Endothelial cell of umbilical vein (primary cell): ENCODE measurements at regions not wholly inside any gene's neighbourhood (a gene's known extent, or its start where the extent isn't known, plus 50 kb on each side); places are given as distances from the start of the nearest gene placed in this dataset.

Experiments used
- BruUV-seq: library from RNA; stranded (reverse); fragments of 400-500 nt; replicated peaks from 2 replicates; lab custom pipeline; 2021; lab: Mats Ljungman, UMichigan
- CTCF ChIA-PET: fragments of 300-600, 350-600 bp; sonication (Branson Sonifier 250); formaldehyde crosslinking; loops from one replicate; lab custom pipeline; 2021; ENCODE audit warnings: antibody characterized with exemption, inconsistent platforms; lab: Charles Lee
- POLR2A ChIA-PET: fragments of 300-600, 350-600 bp; sonication (Branson Sonifier 250); formaldehyde crosslinking; loops from one replicate; lab custom pipeline; 2021; ENCODE audit warnings: antibody characterized with exemption, inconsistent platforms; lab: Charles Lee
- DNase-seq: peaks from one replicate; pipeline ENCODE4 v3.0.0-alpha.2; 2011; ENCODE audit warnings: low read depth, low spot score
- FAIRE-seq: peaks from 2 replicates; lab custom pipeline; 2011; peaks lifted over from hg19 to GRCh38; lab: Jason Lieb, UNC
- H2AFZ ChIP-seq: 2 replicates; pipeline ENCODE4 v1.6.0; 2012; ENCODE audit warnings: low read depth, low read length, control low read depth, inconsistent platforms
- H3K27ac ChIP-seq: 2 replicates; pipeline ENCODE4 v1.5.1; 2011; ENCODE audit warnings: low read depth, mild to moderate bottlenecking, control low read depth, low read length, moderate library complexity; ENCODE audit not compliant: insufficient read depth
- H3K27me3 ChIP-seq, 2 experiments: 2 replicates each; pipeline versions ENCODE4 v1.6.0 to v1.6.1; 2011; ENCODE audit warnings: low read length in 2 of 2, mixed read lengths in 1 of 2; ENCODE audit not compliant: control insufficient read depth in 2 of 2, insufficient read depth in 2 of 2
- H3K36me3 ChIP-seq, 2 experiments: 2 replicates in 1 of 2; 3 replicates in 1 of 2; pipeline ENCODE4 v1.5.1; 2011; ENCODE audit warnings: low read length in 2 of 2, mild to moderate bottlenecking in 1 of 2, moderate library complexity in 1 of 2; ENCODE audit not compliant: control insufficient read depth in 2 of 2, insufficient read depth in 2 of 2; ENCODE audit errors: extremely low read depth in 1 of 2
- H3K4me1 ChIP-seq: 3 replicates; pipeline ENCODE4 v1.5.1; 2011; ENCODE audit warnings: mild to moderate bottlenecking, low read length; ENCODE audit not compliant: control insufficient read depth, insufficient read depth; ENCODE audit errors: extremely low read depth
- H3K4me2 ChIP-seq: 2 replicates; pipeline ENCODE4 v1.6.1; 2011; ENCODE audit warnings: low read length, control low read depth, mixed read lengths; ENCODE audit not compliant: insufficient read depth
- H3K4me3 ChIP-seq, 3 experiments: fragments of 200-600 bp in 1 of 3; sonication (generic), shearing (Covaris generic) in 1 of 3; replicated peaks in 1 of 3; 2 replicates each; pipeline ENCODE4 v1.5.1; 2011 to 2016; ENCODE audit warnings: control low read depth in 3 of 3, low read length in 3 of 3, mild to moderate bottlenecking in 2 of 3, inconsistent platforms in 1 of 3, low read depth in 1 of 3, moderate library complexity in 1 of 3; ENCODE audit not compliant: insufficient read depth in 1 of 3
- H3K79me2 ChIP-seq: 2 replicates; pipeline ENCODE4 v1.6.0; 2012; ENCODE audit warnings: low read length, inconsistent platforms; ENCODE audit not compliant: control insufficient read depth, insufficient read depth
- H3K9ac ChIP-seq: replicated peaks from 2 replicates; pipeline ENCODE3; 2011; ENCODE audit warnings: low read length, control low read depth; ENCODE audit not compliant: insufficient read depth; ENCODE audit errors: extremely low read depth
- H3K9me1 ChIP-seq: replicated peaks from 3 replicates; pipeline ENCODE4 v1.6.0; 2011; ENCODE audit warnings: mild to moderate bottlenecking, low read length; ENCODE audit not compliant: control insufficient read depth, insufficient read depth; ENCODE audit errors: extremely low read depth
- H3K9me3 ChIP-seq: replicated peaks from 2 replicates; pipeline ENCODE4 v1.5.1; 2012; ENCODE audit warnings: low read length, inconsistent platforms; ENCODE audit not compliant: control insufficient read depth, insufficient read depth
- H4K20me1 ChIP-seq: replicated peaks from 2 replicates; pipeline ENCODE3; 2011; ENCODE audit warnings: mild to moderate bottlenecking, low read length; ENCODE audit not compliant: control insufficient read depth, insufficient read depth; ENCODE audit errors: extremely low read depth
- FOS ChIP-seq: IDR thresholded peaks from 2 replicates; pipeline ENCODE4 v1.6.1; 2011; ENCODE audit warnings: mild to moderate bottlenecking, low read length, moderate library complexity, borderline replicate concordance; ENCODE audit not compliant: insufficient read depth
- GATA2 ChIP-seq: IDR thresholded peaks from 2 replicates; pipeline ENCODE4 v1.7.0; 2011; ENCODE audit warnings: low read depth, mild to moderate bottlenecking, moderate library complexity, mixed read lengths, low read length; ENCODE audit not compliant: insufficient read length, insufficient read depth
- JUN ChIP-seq: IDR thresholded peaks from 2 replicates; pipeline ENCODE4 v1.6.1; 2011; ENCODE audit warnings: borderline replicate concordance, low read depth; ENCODE audit not compliant: insufficient read length, insufficient read depth
- MYC ChIP-seq: IDR thresholded peaks from one replicate; pipeline ENCODE4 v1.6.1; 2011; ENCODE audit warnings: mild to moderate bottlenecking, low read depth, low read length
- POLR2A ChIP-seq: IDR thresholded peaks from 2 replicates; pipeline ENCODE4 v1.6.1; 2012; ENCODE audit warnings: low read depth, mild to moderate bottlenecking, control low read depth, low read length
- POLR2AphosphoS5 ChIP-seq: IDR thresholded peaks from 2 replicates; pipeline ENCODE4 v1.6.1; 2012; ENCODE audit warnings: low read depth, mild to moderate bottlenecking, control low read depth, low read length, moderate library complexity; ENCODE audit not compliant: insufficient read depth
- dilution Hi-C: fragments of 300-500 bp; cut with MboI; formaldehyde crosslinking; loops from one replicate; pipeline ENCODE4 v1.15.0; 2019; ENCODE audit warnings: low sequenced_read_pairs; ENCODE audit not compliant: extremely low pct_ligation_motif_present
- intact Hi-C: fragments of 100-400 bp; cut with micrococcal nuclease; formaldehyde crosslinking; loops from one replicate; pipeline ENCODE4 v1.10.0; 2022
- TF ChIP-seq, protein P1 (sequence below), 2 donors: IDR thresholded peaks; 1 replicate in 1 of 2; 2 replicates in 1 of 2; pipeline ENCODE4 v1.5.1; 2011; ENCODE audit warnings: low read length in 2 of 2, mild to moderate bottlenecking in 2 of 2, moderate library complexity in 2 of 2, control low read depth in 1 of 2, inconsistent platforms in 1 of 2, low read depth in 1 of 2; ENCODE audit not compliant: insufficient read depth in 1 of 2; ENCODE audit errors: extremely low read depth in 1 of 2
- TF ChIP-seq, protein P2 (sequence below): IDR thresholded peaks from 2 replicates; pipeline ENCODE4 v1.6.1; 2011; ENCODE audit not compliant: insufficient read depth, insufficient read length

DNA sequence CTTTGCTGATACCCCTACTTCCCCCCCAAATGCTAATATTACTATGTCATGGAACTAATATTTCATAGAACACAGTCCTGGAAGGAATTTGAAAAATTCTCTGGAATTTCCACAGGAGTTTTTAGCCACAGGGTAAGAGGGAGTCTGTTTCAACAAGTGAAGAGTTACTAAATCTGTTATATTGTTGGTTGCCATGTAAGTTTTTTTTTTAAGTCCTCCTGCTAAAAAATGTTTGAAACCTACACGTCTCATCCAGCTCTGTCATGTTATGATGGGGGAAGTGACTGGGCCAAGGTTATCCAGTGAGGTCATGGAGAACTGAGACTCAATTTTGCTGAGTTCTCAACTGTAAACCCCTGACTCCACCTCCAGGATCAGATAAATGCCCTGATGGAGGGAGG lies 60.8 kb upstream of the USP24 start:
- no peak overlapping the region for H3K4me3 ChIP-seq
- dilution Hi-C loops (no loop called here), intact Hi-C loops (loop anchor here (2.0 kb wide), 3 partner anchors 61 to 205 kb away; partner anchors contain the start of gene USP24)
- no peaks in the 10 kb centered on the region for H3K9me3 ChIP-seq
- no peaks in the 10 kb centered on the region for H4K20me1 ChIP-seq
- CTCF ChIA-PET, result interaction anchor here (0.9 to 3.8 kb wide), 5 partner anchors 135 to 331 kb away, joined by 3 to 82 read pairs (median 19); no protein-coding TSS in a partner anchor
- H3K27me3 ChIP-seq, result no peaks in the 10 kb centered on the region
- peak; percentile 57 for DNase-seq
- H3K27ac ChIP-seq, result peak overlapping the region; percentile 36
- H3K9me1 ChIP-seq, result no peaks in the 10 kb centered on the region
- FAIRE-seq, result peak; percentile 63
- BruUV-seq, result no TSS peak
- POLR2A ChIA-PET, result no interaction called here
- no peak overlapping the region for H3K9ac ChIP-seq
- TF ChIP-seq POLR2AphosphoS5 (no peak), GATA2 (no peak), POLR2A (no peak), JUN (no peak), MYC (no peak), FOS (no peak)
- TF ChIP-seq, protein P1, sequence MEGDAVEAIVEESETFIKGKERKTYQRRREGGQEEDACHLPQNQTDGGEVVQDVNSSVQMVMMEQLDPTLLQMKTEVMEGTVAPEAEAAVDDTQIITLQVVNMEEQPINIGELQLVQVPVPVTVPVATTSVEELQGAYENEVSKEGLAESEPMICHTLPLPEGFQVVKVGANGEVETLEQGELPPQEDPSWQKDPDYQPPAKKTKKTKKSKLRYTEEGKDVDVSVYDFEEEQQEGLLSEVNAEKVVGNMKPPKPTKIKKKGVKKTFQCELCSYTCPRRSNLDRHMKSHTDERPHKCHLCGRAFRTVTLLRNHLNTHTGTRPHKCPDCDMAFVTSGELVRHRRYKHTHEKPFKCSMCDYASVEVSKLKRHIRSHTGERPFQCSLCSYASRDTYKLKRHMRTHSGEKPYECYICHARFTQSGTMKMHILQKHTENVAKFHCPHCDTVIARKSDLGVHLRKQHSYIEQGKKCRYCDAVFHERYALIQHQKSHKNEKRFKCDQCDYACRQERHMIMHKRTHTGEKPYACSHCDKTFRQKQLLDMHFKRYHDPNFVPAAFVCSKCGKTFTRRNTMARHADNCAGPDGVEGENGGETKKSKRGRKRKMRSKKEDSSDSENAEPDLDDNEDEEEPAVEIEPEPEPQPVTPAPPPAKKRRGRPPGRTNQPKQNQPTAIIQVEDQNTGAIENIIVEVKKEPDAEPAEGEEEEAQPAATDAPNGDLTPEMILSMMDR (IDR thresholded peaks at IDR 0.05; ENCODE audit: extremely low read depth in 1 of 2, insufficient read depth in 1 of 2, low read depth in 1 of 2, low read length in 2 of 2), result no peak
- TF ChIP-seq, protein P2, sequence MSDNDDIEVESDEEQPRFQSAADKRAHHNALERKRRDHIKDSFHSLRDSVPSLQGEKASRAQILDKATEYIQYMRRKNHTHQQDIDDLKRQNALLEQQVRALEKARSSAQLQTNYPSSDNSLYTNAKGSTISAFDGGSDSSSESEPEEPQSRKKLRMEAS, result no peak
- H3K36me3 ChIP-seq, result no peaks in the 10 kb centered on the region
- peak overlapping the region; percentile 51 for H2AFZ ChIP-seq
- peak overlapping the region; percentile 34 for H3K4me2 ChIP-seq
- H3K4me1 ChIP-seq, result peaks cover 15% of the 10 kb centered on the region
- H3K79me2 ChIP-seq, result no peaks in the 10 kb centered on the region
